Hindlimb muscle (tissue), 1 donor: ENCODE measurements at regions not wholly inside any gene's neighbourhood (a gene's known extent, or its start where the extent isn't known, plus 50 kb on each side); places are given as distances from the start of the nearest gene placed in this dataset.

Experiments
- DNase-seq: peaks from one replicate; pipeline ENCODE4 v3.0.0-alpha.2; 2013

GRCh38 chr13:85536706-85537105 lies 262.5 kb downstream of the SLITRK6 start:
- no peak for DNase-seq

GRCh38 chr13:85535316-85536084 lies 263.7 kb downstream of the SLITRK6 start:
- no peak for DNase-seq

DNA sequence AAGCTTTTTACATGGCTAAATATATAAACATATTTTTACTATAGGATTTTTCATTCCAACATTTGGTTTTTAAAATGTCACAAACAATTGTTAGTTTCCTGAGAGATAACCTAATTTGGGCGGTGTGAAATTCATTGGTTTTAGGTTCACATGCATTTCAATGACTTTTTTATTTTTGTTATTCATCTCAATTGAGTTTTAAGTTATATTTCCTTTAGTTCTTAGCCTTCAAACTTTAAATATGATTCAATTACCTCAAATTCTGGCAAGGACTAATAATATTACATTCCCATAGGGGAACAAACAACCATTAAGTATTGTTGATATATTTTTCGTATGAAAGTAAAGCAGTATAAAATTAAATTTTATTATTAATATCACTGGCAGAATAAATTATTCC lies 265.3 kb downstream of the SLITRK6 start:
- no peak for DNase-seq

- DNase-seq, result no peak
Observed at GRCh38 chr13:85529218-85529594, 270.0 kb downstream of the SLITRK6 start.

DNA sequence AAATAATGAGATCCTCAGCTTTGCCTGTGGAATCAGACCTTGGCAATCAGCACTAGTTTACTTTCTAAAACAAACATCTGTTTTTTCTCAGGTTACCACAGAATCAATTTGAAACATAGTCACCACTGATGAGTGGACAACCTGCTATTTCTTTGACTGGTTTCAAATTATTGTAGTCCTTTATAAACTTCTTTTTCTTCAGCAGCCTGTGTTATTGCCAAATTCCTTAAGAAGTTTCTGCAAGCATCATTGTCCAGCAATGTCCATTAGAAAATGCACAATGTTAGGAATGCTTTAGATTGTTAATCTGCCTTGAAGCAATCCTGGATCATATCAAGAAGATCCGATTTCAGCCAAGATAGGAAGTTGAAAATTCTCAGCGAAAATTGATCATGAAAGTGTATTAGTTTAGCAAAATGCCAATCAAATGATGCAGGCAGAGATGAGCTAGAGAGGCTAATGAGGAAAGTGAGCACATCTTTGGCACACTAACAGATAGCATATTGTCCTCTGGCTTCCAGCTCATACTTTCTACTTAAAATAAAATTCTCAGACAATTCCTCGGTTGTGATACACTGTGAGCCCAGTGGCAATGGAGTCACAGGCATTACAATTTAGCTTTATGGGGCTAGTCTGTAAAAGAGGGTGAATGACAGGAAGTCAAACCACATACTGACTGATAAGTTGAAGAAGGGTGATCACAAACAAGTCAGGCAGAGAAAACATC lies 270.6 kb downstream of the SLITRK6 start:
- peak; percentile 47 for DNase-seq

DNA sequence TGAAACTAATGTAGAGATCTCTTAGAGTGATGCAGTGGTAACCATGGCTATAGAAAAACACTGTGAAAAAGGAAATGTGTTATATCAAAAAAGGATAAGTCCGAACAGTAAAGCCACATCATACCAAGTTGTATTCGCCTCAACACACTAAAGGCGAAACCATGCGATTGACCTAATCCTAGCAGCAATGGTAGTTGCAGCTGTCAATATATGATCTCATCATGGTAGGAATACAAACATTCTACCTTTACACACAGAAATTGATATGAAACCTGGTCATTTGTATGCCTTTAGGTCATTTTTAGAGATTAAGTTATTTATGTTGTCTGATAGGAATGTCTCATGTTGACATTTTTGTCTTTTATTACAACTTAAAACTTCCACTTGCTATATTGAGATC lies 271.9 kb downstream of the SLITRK6 start:
- DNase-seq, result no peak

- no peak for DNase-seq
Observed at GRCh38 chr13:85525411-85525810, 273.8 kb downstream of the SLITRK6 start.

GRCh38 chr13:85521657-85522056 lies 277.6 kb downstream of the SLITRK6 start:
- peak; percentile 28 for DNase-seq

- DNase-seq, result peak; percentile 63
Observed at GRCh38 chr13:85520445-85520844, 278.8 kb downstream of the SLITRK6 start.

- DNase-seq, result no peak
Observed at GRCh38 chr13:85519363-85519762, 279.9 kb downstream of the SLITRK6 start.

DNA sequence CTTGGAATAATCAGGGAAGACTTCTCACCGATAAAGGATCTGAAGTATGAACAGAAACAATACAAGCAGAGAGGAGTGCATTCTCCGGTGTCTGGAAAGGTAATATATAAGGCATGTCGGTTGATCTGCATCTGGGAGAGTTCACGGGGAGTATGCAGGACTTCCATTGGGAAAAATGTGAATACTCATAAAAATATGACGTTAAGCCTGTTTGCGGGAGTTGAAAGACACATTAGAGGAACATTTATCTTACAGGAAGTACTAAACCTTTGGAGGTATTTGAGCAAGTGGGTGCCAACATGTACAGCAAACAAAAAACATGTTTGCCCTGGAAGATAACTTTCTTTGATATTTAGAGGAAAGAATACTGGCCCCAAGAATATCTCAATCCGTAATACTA lies 286.8 kb downstream of the SLITRK6 start:
- DNase-seq, result no peak

DNA sequence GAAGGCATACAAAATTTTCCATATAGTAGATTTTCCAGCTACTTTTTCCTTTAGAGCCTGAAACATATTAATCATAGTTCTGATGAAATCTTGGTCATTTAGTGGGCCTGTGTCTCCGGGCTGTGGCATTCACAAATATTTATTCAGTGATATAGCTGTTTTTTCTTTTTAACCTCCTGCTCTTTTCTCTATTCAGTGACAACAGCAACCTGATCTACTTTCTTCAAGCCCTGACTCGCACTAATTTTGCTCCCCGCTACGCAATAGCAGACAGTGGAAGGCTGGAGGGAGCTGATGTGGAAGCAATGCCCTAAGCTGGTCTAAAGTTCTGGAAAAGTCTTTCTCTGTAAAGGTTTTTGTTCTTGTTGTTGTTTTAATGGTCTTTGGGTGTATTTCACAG lies 289.7 kb downstream of the SLITRK6 start:
- no peak for DNase-seq

DNA sequence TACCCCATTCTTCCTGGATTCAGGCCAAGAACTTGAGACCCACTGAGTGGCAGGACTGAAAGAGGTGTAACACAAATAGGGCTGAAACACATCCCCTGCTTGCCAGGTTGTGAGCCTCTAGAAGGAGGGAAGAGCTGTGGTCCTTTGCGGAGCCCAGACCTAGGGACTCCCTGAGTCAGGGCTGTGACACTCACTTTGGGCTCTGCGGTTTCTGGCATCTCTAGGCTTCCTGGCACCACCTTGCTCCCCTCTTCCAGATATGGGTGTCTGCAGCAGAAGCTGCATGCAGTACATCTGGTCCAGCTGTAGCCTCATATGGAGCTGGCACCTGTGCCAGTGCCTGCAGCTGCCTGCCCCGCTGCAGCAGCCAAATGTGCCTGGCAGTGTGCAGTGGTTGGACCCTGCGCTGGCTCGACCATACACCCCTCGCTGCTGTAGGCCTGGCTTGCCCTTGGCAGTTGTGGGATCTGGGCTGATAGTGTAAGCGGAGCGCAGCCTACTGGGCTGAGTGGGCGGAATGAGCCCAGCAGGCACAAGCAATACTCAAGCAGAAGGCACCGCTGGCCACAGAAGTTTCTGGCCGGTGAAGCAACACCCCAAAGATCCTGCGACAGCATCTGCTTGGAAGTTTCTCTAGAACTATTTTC lies 290.4 kb downstream of the SLITRK6 start:
- DNase-seq, result no peak

DNA sequence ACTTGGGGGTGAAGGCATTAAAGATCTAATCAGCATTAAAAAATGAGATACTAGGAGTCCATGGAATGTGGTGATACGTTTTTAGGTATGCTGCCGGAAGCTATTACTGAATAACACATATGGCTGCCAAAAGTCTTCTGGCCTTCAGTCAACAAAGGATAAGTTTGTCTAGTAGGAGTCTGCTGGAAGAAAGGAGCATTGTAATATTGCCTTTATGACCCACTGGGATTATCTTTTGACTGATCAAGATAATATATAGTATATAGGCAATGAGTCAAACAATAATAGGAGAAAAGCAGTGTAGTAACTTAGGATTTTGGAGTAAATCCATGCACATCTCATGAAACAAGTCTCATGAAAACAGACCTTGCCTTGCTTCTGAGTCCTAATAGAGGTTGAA lies 295.4 kb downstream of the SLITRK6 start:
- DNase-seq, result no peak

GRCh38 chr13:85501616-85502015 lies 297.6 kb downstream of the SLITRK6 start:
- DNase-seq, result no peak

GRCh38 chr13:85500696-85501256 lies 298.4 kb downstream of the SLITRK6 start:
- no peak for DNase-seq

DNA sequence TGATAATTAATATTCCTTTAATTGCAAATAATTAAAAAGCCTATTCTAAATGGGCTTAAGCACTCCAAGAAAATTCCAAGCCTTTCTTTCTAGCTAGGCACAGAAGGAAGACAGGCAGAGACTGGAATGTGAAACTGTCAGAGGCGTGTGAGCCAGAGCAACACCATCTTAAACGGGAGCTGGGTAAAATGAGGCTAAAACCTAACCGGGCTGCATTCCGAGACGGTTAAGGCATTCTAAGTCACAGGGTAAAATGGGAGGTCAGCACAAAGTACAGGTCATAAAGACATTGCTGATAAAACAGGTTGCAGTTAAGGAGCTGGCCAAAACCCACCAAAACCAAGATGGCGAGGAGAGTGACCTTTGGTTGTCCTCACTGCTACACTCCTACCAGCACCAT lies 300.4 kb downstream of the SLITRK6 start:
- DNase-seq, result no peak

DNA sequence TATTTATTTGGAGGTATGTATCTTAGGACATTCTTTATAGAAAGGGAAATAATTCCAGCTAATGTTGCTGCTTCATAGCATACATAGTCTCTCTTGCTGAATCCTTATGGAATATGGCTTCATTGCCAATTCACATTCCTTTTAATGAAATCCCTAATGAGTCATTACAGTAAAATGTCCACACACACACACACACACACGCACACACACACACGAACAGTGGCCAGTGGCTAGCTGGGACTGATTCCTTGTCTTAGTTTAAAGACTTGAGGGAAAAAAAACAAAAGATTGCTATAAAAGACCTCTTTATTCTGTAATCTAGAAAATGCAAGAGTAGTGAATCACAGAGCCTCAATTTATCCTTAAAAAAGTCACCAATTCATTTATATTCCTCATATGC lies 301.6 kb downstream of the SLITRK6 start:
- no peak for DNase-seq

DNA sequence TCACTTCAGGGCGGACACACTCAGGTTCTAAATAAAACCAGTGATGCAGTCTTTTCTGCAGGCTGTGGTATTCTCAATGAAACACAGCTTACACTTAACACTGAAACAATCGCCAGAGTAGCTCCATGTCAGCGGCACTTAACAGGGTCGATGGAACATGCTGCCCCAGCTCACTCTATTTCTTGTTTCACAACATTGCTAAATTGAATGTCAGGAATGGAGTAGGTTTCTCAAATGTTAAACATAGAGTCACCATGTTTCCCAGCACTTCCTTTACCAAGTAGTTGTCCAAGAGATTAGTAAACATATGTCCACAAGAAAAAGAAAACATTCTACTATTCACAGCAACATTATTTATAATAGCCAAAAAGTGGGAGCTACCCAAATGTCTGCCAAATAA lies 306.9 kb downstream of the SLITRK6 start:
- no peak for DNase-seq

DNA sequence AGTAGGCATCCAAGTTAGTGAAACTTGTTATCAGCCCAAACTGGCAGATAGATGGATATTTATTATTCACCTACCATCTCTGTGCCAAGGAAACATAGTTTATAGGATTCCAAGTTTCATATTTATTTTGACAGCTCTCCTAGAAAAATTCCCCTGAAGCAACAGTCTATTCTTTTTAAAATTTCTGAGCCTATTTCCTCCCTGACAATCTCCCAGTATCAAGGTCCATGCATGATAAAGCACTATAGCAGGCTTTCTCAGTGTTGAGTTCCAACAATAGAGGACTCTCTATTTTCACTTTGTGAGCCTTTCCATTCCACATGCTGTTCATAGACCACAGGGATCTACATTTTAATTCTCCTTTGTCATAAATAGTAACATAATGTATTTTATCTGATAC lies 312.6 kb downstream of the SLITRK6 start:
- no peak for DNase-seq

GRCh38 chr13:85473144-85473543 lies 326.1 kb downstream of the SLITRK6 start:
- no peak for DNase-seq

GRCh38 chr13:85469320-85469719 lies 329.9 kb downstream of the SLITRK6 start:
- no peak for DNase-seq

- no peak for DNase-seq
Observed at GRCh38 chr13:85462792-85463425, 336.3 kb downstream of the SLITRK6 start.
